OCI-LY7 (cell line): ENCODE measurements at regions not wholly inside any gene's neighbourhood (a gene's known extent, or its start where the extent isn't known, plus 50 kb on each side); places are given as distances from the start of the nearest gene placed in this dataset.

Source experiments
- EZH2phosphoT487 ChIP-seq: fragments of 200-600 bp; sonication (generic); IDR thresholded peaks from 2 replicates; pipeline ENCODE4 v1.6.1; 2018; ENCODE audit warnings: low read depth, borderline replicate concordance, mild to moderate bottlenecking, mixed run types, antibody characterized with exemption, low read length, moderate library complexity, mixed read lengths
- TF ChIP-seq, protein P1 (sequence below): fragments of 200-600 bp; sonication (generic); conservative IDR thresholded peaks from 2 replicates; pipeline ENCODE4 v1.5.1; 2014; ENCODE audit warnings: mild to moderate bottlenecking, antibody characterized with exemption, low read length, moderate library complexity, mixed read lengths

DNA sequence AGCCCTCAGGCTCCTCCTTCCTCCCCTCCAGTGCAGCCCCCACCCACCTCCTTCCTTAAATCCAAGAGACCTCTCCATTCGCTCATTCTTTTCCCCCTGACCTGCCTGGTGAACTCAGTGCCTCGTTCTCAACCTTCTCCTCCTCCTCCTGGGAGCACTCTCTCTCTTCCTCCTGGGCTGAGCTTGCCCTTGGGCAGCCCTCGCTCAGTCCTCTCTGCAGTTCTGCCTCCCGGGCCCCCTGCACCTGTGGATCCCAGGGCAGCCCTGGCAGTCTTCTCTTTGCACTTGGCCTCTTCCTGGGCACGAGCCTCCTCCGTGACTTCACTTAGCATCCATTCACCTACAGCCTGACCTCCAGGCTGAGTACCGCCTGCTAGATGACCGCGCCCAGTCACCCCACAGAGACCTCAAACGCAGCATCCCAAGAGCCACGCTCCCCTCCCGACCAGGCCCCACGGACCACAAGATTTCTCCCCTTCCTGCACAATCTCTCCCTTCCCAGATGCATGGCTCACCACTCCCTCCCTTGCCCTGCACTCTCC lies 58.9 kb upstream of the ID2 start:
- TF ChIP-seq, protein P1, sequence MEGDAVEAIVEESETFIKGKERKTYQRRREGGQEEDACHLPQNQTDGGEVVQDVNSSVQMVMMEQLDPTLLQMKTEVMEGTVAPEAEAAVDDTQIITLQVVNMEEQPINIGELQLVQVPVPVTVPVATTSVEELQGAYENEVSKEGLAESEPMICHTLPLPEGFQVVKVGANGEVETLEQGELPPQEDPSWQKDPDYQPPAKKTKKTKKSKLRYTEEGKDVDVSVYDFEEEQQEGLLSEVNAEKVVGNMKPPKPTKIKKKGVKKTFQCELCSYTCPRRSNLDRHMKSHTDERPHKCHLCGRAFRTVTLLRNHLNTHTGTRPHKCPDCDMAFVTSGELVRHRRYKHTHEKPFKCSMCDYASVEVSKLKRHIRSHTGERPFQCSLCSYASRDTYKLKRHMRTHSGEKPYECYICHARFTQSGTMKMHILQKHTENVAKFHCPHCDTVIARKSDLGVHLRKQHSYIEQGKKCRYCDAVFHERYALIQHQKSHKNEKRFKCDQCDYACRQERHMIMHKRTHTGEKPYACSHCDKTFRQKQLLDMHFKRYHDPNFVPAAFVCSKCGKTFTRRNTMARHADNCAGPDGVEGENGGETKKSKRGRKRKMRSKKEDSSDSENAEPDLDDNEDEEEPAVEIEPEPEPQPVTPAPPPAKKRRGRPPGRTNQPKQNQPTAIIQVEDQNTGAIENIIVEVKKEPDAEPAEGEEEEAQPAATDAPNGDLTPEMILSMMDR, result no peak
- TF ChIP-seq EZH2phosphoT487, result no peak
